ENCODE measurements at regions not wholly inside any gene's neighbourhood (a gene's known extent, or its start where the extent isn't known, plus 50 kb on each side); places are given as distances from the start of the nearest gene placed in this dataset.

- ChIA-PET CTCF (no interaction called here), POLR2A (no interaction called here)
- ATAC-seq: no peak
- no peak overlapping the region for H3K4me3 ChIP-seq (ENCODE audit: low read depth in 2 of 2, low read length in 2 of 2)
- intact Hi-C loops (cut with micrococcal nuclease; ENCODE audit: unreplicated experiment): no loop called here
- TF ChIP-seq CTCF (IDR thresholded peaks at IDR 0.05) (no peak), TCF7L2 (IDR thresholded peaks at IDR 0.05; ENCODE audit: low read depth, low read length) (no peak), REST (IDR thresholded peaks at IDR 0.05; ENCODE audit: insufficient read depth in 1 of 2, low read depth in 2 of 2, low read length in 1 of 2) (no peak), SIN3A (IDR thresholded peaks at IDR 0.05; ENCODE audit: borderline replicate concordance, insufficient read depth, low read depth, low read length) (no peak), POLR2AphosphoS5 (IDR thresholded peaks at IDR 0.05; ENCODE audit: low read depth, low read length) (no peak)
- DNase-seq (ENCODE audit: low read depth, low spot score): no peak
- no TSS peak for BruUV-seq (replicated peaks)
- H3K27me3 ChIP-seq (ENCODE audit: control insufficient read depth, insufficient read depth, low read length): no peaks in the 10 kb centered on the region
- in situ Hi-C loops (cut with HindIII; ENCODE audit: low pct_unique_long_range_greater_than_20kb, low sequenced_read_pairs): no loop called here
- H3K4me1 ChIP-seq (ENCODE audit: control insufficient read depth, insufficient read depth, low read length): no peaks in the 10 kb centered on the region
- H3K36me3 ChIP-seq (ENCODE audit: control insufficient read depth, insufficient read depth, low read length): no peaks in the 10 kb centered on the region
- no peaks in the 10 kb centered on the region for H3K9me3 ChIP-seq (ENCODE audit: control insufficient read depth, insufficient read depth, low read depth, low read length)
- H3K27ac ChIP-seq (ENCODE audit: low read length): no peak overlapping the region
Observed at GRCh38 chr4:140211161-140211560, 57.2 kb upstream of the MAML3 start.

GRCh38 chr4:140208921-140209320, 54.9 kb upstream of the MAML3 start:
- Histone ChIP-seq H3K9me3 (ENCODE audit: control insufficient read depth, insufficient read depth, low read depth, low read length) (no peaks in the 10 kb centered on the region), H3K4me3 (ENCODE audit: low read depth in 2 of 2, low read length in 2 of 2) (no peak overlapping the region), H3K4me1 (ENCODE audit: control insufficient read depth, insufficient read depth, low read length) (no peaks in the 10 kb centered on the region), H3K27ac (ENCODE audit: low read length) (no peak overlapping the region), H3K36me3 (ENCODE audit: control insufficient read depth, insufficient read depth, low read length) (no peaks in the 10 kb centered on the region), H3K27me3 (ENCODE audit: control insufficient read depth, insufficient read depth, low read length) (no peaks in the 10 kb centered on the region)
- ATAC-seq: no peak
- POLR2A ChIA-PET: no interaction called here
- in situ Hi-C loops (cut with HindIII; ENCODE audit: low pct_unique_long_range_greater_than_20kb, low sequenced_read_pairs) (no loop called here), intact Hi-C loops (cut with micrococcal nuclease; ENCODE audit: unreplicated experiment) (no loop called here)
- no peak for TF ChIP-seq SIN3A (IDR thresholded peaks at IDR 0.05; ENCODE audit: borderline replicate concordance, insufficient read depth, low read depth, low read length)
- TF ChIP-seq CTCF (IDR thresholded peaks at IDR 0.05): no peak
- TF ChIP-seq POLR2AphosphoS5 (IDR thresholded peaks at IDR 0.05; ENCODE audit: low read depth, low read length): no peak
- TF ChIP-seq REST (IDR thresholded peaks at IDR 0.05; ENCODE audit: insufficient read depth in 1 of 2, low read depth in 2 of 2, low read length in 1 of 2): no peak
- no peak for TF ChIP-seq TCF7L2 (IDR thresholded peaks at IDR 0.05; ENCODE audit: low read depth, low read length)
- DNase-seq (ENCODE audit: low read depth, low spot score): no peak
- no TSS peak for BruUV-seq (replicated peaks)
- CTCF ChIA-PET: no interaction called here
